ENCODE measurements at regions not wholly inside any gene's neighbourhood (a gene's known extent, or its start where the extent isn't known, plus 50 kb on each side); places are given as distances from the start of the nearest gene placed in this dataset.
"Not testable (repeated sequence)": the region's sequence is repeated elsewhere in the genome, so short reads cannot be mapped to it uniquely, and the experiment has no call there.

GRCh38 chr3:194950906-194951628, 265.4 kb downstream of the FAM43A start:
- DNase-seq (ENCODE audit: low spot score) = no peak

- DNase-seq (ENCODE audit: low spot score) = not testable (repeated sequence)
These were observed 265.9 kb downstream of the FAM43A start for GRCh38 chr3:194951629-194951920.

- no peak for DNase-seq (ENCODE audit: low spot score)
These were observed 266.4 kb downstream of the FAM43A start for GRCh38 chr3:194951931-194952582.

- DNase-seq (ENCODE audit: low spot score) = no peak
These were observed 267.2 kb downstream of the FAM43A start for GRCh38 chr3:194952841-194953241.

- no peak for DNase-seq (ENCODE audit: low spot score)
These were observed 267.6 kb downstream of the FAM43A start for GRCh38 chr3:194953291-194953690.

- DNase-seq (ENCODE audit: low spot score) = no peak
These were observed 269.9 kb downstream of the FAM43A start for GRCh38 chr3:194955546-194955945.

GRCh38 chr3:194955979-194956696, 270.5 kb downstream of the FAM43A start:
- no peak for DNase-seq (ENCODE audit: low spot score)

GRCh38 chr3:194956697-194957396, 271.2 kb downstream of the FAM43A start:
- DNase-seq (ENCODE audit: low spot score) = no peak

- no peak for DNase-seq (ENCODE audit: low spot score)
These were observed 272.1 kb downstream of the FAM43A start for GRCh38 chr3:194957743-194958240.

- DNase-seq (ENCODE audit: low spot score) = no peak
These were observed 273.5 kb downstream of the FAM43A start for GRCh38 chr3:194959217-194959616.

- DNase-seq (ENCODE audit: low spot score) = not testable (repeated sequence)
These were observed 274.0 kb downstream of the FAM43A start for GRCh38 chr3:194959666-194960065.

- no peak for DNase-seq (ENCODE audit: low spot score)
These were observed 274.9 kb downstream of the FAM43A start for GRCh38 chr3:194960446-194961032.

GRCh38 chr3:194961149-194961548, 275.5 kb downstream of the FAM43A start:
- DNase-seq (ENCODE audit: low spot score) = no peak

GRCh38 chr3:194961571-194961970, 275.9 kb downstream of the FAM43A start:
- no peak for DNase-seq (ENCODE audit: low spot score)

GRCh38 chr3:194962056-194962455, 276.4 kb downstream of the FAM43A start:
- DNase-seq (ENCODE audit: low spot score) = no peak

- DNase-seq (ENCODE audit: low spot score) = no peak
These were observed 279.1 kb downstream of the FAM43A start for GRCh38 chr3:194964809-194965208.

- no peak for DNase-seq (ENCODE audit: low spot score)
These were observed 281.8 kb downstream of the FAM43A start for GRCh38 chr3:194967151-194968117.

- no peak for DNase-seq (ENCODE audit: low spot score)
These were observed 284.4 kb downstream of the FAM43A start for GRCh38 chr3:194970066-194970465.

GRCh38 chr3:194971009-194971408, 285.3 kb downstream of the FAM43A start:
- DNase-seq (ENCODE audit: low spot score) = no peak

GRCh38 chr3:194971965-194972364, 286.3 kb downstream of the FAM43A start:
- no peak for DNase-seq (ENCODE audit: low spot score)

GRCh38 chr3:194972641-194973040, 287.0 kb downstream of the FAM43A start:
- no peak for DNase-seq (ENCODE audit: low spot score)

Measured in hematopoietic multipotent progenitor cell treated with erythropoietin and hydrocortisone succinate and interleukin-3 and kit ligand, for 17 days (in vitro differentiated cells).